A673 (cell line): ENCODE measurements at regions not wholly inside any gene's neighbourhood (a gene's known extent, or its start where the extent isn't known, plus 50 kb on each side); places are given as distances from the start of the nearest gene placed in this dataset.

Experiments
- BruUV-seq: library from RNA; stranded (reverse); fragments of 400-500 nt; replicated peaks from 2 replicates; lab custom pipeline; 2021; lab: Mats Ljungman, UMichigan
- CTCF ChIA-PET: fragments of 300-600 bp; sonication (Branson Sonifier 250); formaldehyde crosslinking; loops from one replicate; lab custom pipeline; 2022; ENCODE audit warnings: antibody characterized with exemption; lab: Charles Lee
- POLR2A ChIA-PET: fragments of 300-600 bp; sonication (Branson Sonifier 250); formaldehyde crosslinking; loops from one replicate; lab custom pipeline; 2022; ENCODE audit warnings: antibody characterized with exemption; ENCODE audit not compliant: low non-redundant PET; lab: Charles Lee
- DNase-seq: peaks from one replicate; pipeline ENCODE4 v3.0.0-alpha.2; 2015; ENCODE audit warnings: low spot score
- H3K27ac ChIP-seq: fragments of 200-600 bp; sonication (generic); 2 replicates; pipeline ENCODE4 v1.5.1; 2016; ENCODE audit warnings: mixed run types, low read depth, mild to moderate bottlenecking, mixed read lengths, antibody characterized with exemption, low read length; ENCODE audit not compliant: poor library complexity, severe bottlenecking
- H3K27me3 ChIP-seq: fragments of 200-600 bp; sonication (generic); replicated peaks from 2 replicates; pipeline ENCODE4 v1.6.1; 2017; ENCODE audit warnings: mixed run types, low read depth, mild to moderate bottlenecking, mixed read lengths, antibody characterized with exemption, low read length; ENCODE audit not compliant: insufficient read depth, poor library complexity
- H3K36me3 ChIP-seq: fragments of 200-600 bp; sonication (generic); 2 replicates; pipeline ENCODE4 v1.6.1; 2016; ENCODE audit warnings: mixed run types, mild to moderate bottlenecking, mixed read lengths, antibody characterized with exemption, low read length; ENCODE audit not compliant: insufficient read depth, poor library complexity, severe bottlenecking
- H3K4me1 ChIP-seq: fragments of 200-600 bp; sonication (generic); 2 replicates; pipeline ENCODE4 v1.6.1; 2017; ENCODE audit warnings: mixed run types, mild to moderate bottlenecking, mixed read lengths, antibody characterized with exemption, low read length; ENCODE audit not compliant: insufficient read depth, poor library complexity, severe bottlenecking
- H3K4me3 ChIP-seq: fragments of 200-600 bp; sonication (generic); 2 replicates; pipeline ENCODE4 v1.5.1; 2016; ENCODE audit warnings: low read depth, mixed run types, mild to moderate bottlenecking, mixed read lengths, low read length; ENCODE audit not compliant: poor library complexity, severe bottlenecking
- H3K9me3 ChIP-seq: fragments of 200-600 bp; sonication (generic); 2 replicates; pipeline ENCODE4 v1.6.1; 2016; ENCODE audit warnings: mixed run types, low read depth, mild to moderate bottlenecking, mixed read lengths, antibody characterized with exemption, low read length; ENCODE audit not compliant: poor library complexity, severe bottlenecking
- CTCF ChIP-seq: fragments of 300-800, 200-600 bp; sonication (generic); conservative IDR thresholded peaks from 2 replicates; pipeline ENCODE4 v1.5.1; 2017; ENCODE audit warnings: low read depth, mild to moderate bottlenecking, antibody characterized with exemption, low read length, moderate library complexity, mixed read lengths
- EZH2 ChIP-seq: fragments of 200-600 bp; sonication (generic); IDR thresholded peaks from 2 replicates; pipeline ENCODE4 v1.6.1; 2017; ENCODE audit warnings: borderline replicate concordance, low read depth, mild to moderate bottlenecking, mixed read lengths, antibody characterized with exemption, low read length; ENCODE audit not compliant: poor library complexity, severe bottlenecking
- intact Hi-C: fragments of 100-400 bp; cut with micrococcal nuclease; formaldehyde crosslinking; loops from one replicate; pipeline ENCODE4 v1.10.0; 2022; ENCODE audit not compliant: unreplicated experiment

- Histone ChIP-seq H3K4me3 (no peak overlapping the region), H3K27me3 (peaks cover 39% of the 10 kb centered on the region), H3K27ac (no peak overlapping the region), H3K9me3 (no peaks in the 10 kb centered on the region), H3K36me3 (no peaks in the 10 kb centered on the region), H3K4me1 (no peaks in the 10 kb centered on the region)
- TF ChIP-seq CTCF (no peak), EZH2 (no peak)
- no peak for DNase-seq
- ChIA-PET CTCF (no interaction called here), POLR2A (no interaction called here)
- BruUV-seq = no TSS peak
- intact Hi-C loops = no loop called here
Measured at GRCh38 chr1:233523047-233523446, 90.9 kb upstream of the KCNK1 start.

GRCh38 chr1:233527818-233528217 lies 86.1 kb upstream of the KCNK1 start:
- Histone ChIP-seq H3K27me3 (peaks cover 47% of the 10 kb centered on the region), H3K9me3 (no peaks in the 10 kb centered on the region), H3K36me3 (no peaks in the 10 kb centered on the region), H3K27ac (no peak overlapping the region), H3K4me1 (no peaks in the 10 kb centered on the region), H3K4me3 (no peak overlapping the region)
- TF ChIP-seq EZH2 (no peak), CTCF (no peak)
- POLR2A ChIA-PET = no interaction called here
- intact Hi-C loops = no loop called here
- CTCF ChIA-PET = no interaction called here
- no TSS peak for BruUV-seq
- DNase-seq = no peak

GRCh38 chr1:233530665-233531386 lies 83.1 kb upstream of the KCNK1 start:
- ChIA-PET CTCF (no interaction called here), POLR2A (no interaction called here)
- H3K9me3 ChIP-seq = no peaks in the 10 kb centered on the region
- no peak for TF ChIP-seq CTCF
- no TSS peak for BruUV-seq
- no peaks in the 10 kb centered on the region for H3K4me1 ChIP-seq
- no peak overlapping the region for H3K4me3 ChIP-seq
- no peak overlapping the region for H3K27ac ChIP-seq
- DNase-seq = no peak
- H3K36me3 ChIP-seq = no peaks in the 10 kb centered on the region
- intact Hi-C loops = no loop called here
- H3K27me3 ChIP-seq = peaks cover 32% of the 10 kb centered on the region
